ENCODE measurements at regions not wholly inside any gene's neighbourhood (a gene's known extent, or its start where the extent isn't known, plus 50 kb on each side); places are given as distances from the start of the nearest gene placed in this dataset.
"Not testable (repeated sequence)": the region's sequence is repeated elsewhere in the genome, so short reads cannot be mapped to it uniquely, and the experiment has no call there.

- no peak for DNase-seq (ENCODE audit: low read depth)
- H3K4me3 ChIP-seq (ENCODE audit: low read length) = no peak overlapping the region
- TF ChIP-seq CTCF (conservative IDR thresholded peaks at IDR 0.05; ENCODE audit: low read length) = no peak
Measured at GRCh38 chr14:82786483-82786880, 1252.8 kb upstream of the SEL1L start.

DNA sequence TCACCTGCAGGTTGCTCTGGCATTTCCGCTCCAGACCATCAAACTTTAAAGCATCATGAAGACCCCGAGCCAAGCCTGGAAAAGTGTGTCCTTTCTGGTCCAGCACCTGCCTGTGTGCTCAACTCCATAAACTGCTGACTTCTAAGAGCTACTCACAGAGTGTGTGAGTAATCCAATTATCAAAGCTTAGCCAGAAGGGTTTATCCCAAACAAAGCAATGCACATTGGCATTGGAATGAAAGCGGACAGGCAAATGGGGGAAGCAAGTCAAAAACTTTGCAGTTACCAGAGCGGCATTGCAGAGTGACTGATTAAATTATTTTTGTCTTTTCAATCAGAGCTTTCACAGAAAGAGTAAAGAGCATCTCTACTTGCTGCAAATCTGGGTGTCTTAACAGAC is 1262.4 kb upstream of the SEL1L start:
- TF ChIP-seq CTCF (conservative IDR thresholded peaks at IDR 0.05; ENCODE audit: low read length) = no peak
- no peak for DNase-seq (ENCODE audit: low read depth)
- H3K4me3 ChIP-seq (ENCODE audit: low read length) = no peak overlapping the region

GRCh38 chr14:82798276-82798675 is 1264.6 kb upstream of the SEL1L start:
- no peak for TF ChIP-seq CTCF (conservative IDR thresholded peaks at IDR 0.05; ENCODE audit: low read length)
- no peak overlapping the region for H3K4me3 ChIP-seq (ENCODE audit: low read length)
- DNase-seq (ENCODE audit: low read depth) = no peak

DNA sequence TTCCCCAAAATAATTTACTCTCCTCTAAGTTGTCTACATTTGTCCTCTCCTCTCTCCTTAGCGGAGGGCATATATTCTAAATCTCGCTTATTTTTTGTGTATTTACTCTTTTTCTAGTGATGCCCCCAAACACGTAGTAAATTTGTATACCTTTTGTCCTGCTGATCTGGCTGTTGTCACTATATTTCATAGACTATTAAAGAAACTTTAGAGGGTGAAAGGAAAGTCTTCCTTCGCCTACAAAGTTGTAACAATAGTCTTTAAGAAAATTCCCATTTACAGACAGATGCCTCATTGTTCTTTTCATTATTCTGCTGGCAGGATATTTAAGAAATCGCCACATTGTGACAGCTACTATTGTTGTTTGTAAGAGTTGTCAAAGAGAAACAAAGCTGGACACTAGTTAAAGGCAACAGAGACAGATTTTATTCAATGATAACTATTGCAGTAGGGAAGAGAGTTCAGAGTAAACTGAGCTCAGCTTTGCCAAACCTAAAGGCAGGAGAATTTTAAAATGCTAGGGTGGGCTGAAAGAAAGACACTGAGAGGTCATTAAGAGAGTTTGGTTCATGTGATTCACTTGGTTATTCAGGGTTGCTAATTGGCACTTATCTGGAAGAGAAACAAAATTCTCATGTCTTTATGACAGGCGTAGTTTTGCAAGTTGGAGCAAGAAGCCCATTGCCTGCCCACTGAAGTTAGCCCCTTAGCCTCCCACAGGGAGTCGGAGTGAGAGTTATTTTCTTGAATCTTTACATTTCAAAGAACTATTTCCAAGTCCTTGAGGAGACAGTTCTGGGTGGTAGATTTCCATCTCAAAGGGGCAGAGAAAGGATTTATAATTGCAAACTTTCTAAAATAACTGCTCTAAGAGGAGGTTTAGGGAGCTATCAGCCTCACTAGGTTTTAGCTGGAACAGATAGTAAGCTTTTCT is 1272.5 kb upstream of the SEL1L start:
- DNase-seq (ENCODE audit: low read depth) = no peak
- TF ChIP-seq CTCF (conservative IDR thresholded peaks at IDR 0.05; ENCODE audit: low read length) = no peak
- H3K4me3 ChIP-seq (ENCODE audit: low read length) = no peak overlapping the region

GRCh38 chr14:82811246-82811645 is 1277.6 kb upstream of the SEL1L start:
- DNase-seq (ENCODE audit: low read depth) = no peak
- TF ChIP-seq CTCF (conservative IDR thresholded peaks at IDR 0.05; ENCODE audit: low read length) = no peak
- H3K4me3 ChIP-seq (ENCODE audit: low read length) = no peak overlapping the region

DNA sequence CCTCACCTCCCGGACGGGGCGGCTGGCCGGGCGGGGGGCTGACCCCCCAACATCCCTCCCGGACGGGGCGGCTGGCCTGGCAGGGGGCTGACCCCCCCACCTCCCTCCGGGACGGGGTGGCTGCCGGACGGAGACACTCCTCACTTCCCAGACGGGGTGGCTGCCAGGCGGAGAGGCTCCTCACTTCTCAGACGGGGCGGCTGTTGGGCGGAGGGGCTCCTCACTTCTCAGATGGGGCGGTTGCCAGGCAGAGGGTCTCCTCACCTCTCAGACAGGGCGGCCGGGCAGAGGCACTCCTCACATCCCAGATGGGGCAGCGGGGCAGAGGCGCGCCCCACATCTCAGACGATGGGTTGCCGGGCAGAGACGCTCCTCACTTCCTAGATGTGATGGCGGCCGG is 1280.7 kb upstream of the SEL1L start:
- DNase-seq (ENCODE audit: low read depth); H3K4me3 ChIP-seq (ENCODE audit: low read length): not testable (repeated sequence)

DNA sequence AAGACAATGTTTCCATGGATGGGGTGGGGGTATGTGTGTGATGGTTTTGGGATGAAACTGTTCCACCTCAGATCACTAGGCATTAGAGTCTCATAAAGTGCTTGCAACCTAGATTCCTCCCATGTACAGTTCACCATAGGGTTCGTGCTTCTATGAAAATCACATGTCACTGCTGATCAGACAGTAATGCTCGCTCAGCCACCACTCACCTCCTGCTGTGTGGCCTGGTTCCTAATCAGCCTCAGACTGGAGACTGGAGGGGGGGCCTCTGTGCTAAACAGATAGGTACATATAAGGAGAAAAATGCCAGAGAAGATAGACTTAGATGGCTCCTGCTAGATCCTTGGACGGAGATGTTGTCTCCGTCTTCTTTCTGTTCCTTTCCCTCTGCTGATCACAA is 1296.9 kb upstream of the SEL1L start:
- no peak for DNase-seq (ENCODE audit: low read depth)
- no peak overlapping the region for H3K4me3 ChIP-seq (ENCODE audit: low read length)
- no peak for TF ChIP-seq CTCF (conservative IDR thresholded peaks at IDR 0.05; ENCODE audit: low read length)
